ENCODE measurements at regions not wholly inside any gene's neighbourhood (a gene's known extent, or its start where the extent isn't known, plus 50 kb on each side); places are given as distances from the start of the nearest gene placed in this dataset.

DNA sequence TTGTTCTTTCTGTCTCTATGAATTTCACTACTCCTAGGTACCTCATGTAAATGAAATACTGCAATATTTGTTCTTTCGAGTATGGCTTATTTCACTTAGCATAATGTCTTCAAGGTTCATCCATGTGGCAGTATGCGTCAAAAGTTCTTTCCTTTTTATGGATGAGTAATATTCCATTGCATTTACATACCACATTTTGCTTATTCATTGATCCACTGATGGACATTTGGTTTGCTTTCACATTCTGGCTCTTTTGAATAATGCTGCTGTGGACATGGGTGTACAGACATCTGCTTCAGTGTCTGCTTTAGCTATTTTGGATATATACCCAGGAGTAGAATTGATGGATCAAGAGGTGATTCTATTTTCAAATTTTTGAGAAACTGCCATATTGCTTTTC, 144.2 kb upstream of the PAPPA start:
- Histone ChIP-seq H2AFZ (ENCODE audit: low read depth, low read length) (no peak overlapping the region), H3K4me3 (ENCODE audit: low read length) (no peak overlapping the region), H3K36me3 (ENCODE audit: insufficient read depth, low read length) (no peaks in the 10 kb centered on the region), H3K9me3 (ENCODE audit: low read length) (no peaks in the 10 kb centered on the region), H3K27me3 (ENCODE audit: insufficient read depth, low read length) (no peaks in the 10 kb centered on the region), H3K4me1 (ENCODE audit: insufficient read depth, low read length) (no peaks in the 10 kb centered on the region)

DNA sequence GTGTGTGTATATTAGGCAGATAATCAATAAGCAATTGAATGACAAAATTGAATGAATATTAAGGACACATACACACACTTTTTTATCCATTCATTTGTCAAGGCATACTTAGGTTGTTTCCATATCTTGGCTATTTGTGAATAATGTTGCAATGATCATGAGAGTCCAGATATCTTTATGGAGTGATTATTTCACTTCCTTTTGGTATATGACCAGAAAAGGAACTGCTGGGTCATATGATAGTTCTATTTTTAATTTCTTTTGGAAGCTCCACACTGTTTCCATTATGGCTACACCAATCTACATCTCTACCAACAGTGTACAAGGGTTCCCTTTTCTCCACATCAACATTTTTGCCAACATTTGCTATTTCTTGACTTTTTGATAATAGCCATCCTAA, 137.7 kb upstream of the PAPPA start:
- Histone ChIP-seq H3K4me1 (ENCODE audit: insufficient read depth, low read length) (no peaks in the 10 kb centered on the region), H3K36me3 (ENCODE audit: insufficient read depth, low read length) (no peaks in the 10 kb centered on the region), H3K27me3 (ENCODE audit: insufficient read depth, low read length) (no peaks in the 10 kb centered on the region), H3K9me3 (ENCODE audit: low read length) (no peaks in the 10 kb centered on the region), H2AFZ (ENCODE audit: low read depth, low read length) (no peak overlapping the region), H3K4me3 (ENCODE audit: low read length) (no peak overlapping the region)

DNA sequence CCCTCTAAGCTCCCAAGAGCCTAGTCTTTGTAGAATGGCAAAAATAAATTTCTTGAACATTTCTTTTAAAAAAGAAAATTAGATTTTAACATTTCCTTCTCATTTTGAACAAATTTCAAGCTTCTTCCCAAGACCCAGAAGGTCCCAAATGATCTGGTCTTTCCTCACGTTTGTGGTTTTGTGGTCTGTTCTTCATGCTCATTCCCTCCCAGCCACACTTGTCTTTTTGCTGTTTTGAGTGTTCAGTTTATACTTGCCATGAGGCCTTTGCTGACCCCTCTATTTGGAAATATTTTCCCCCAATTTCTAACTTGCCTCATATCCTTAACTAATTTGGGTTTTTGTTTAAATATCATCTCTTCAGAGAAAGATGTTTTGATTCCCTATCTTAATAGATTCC, 133.4 kb upstream of the PAPPA start:
- H3K36me3 ChIP-seq (ENCODE audit: insufficient read depth, low read length) = no peaks in the 10 kb centered on the region
- H2AFZ ChIP-seq (ENCODE audit: low read depth, low read length) = no peak overlapping the region
- no peak overlapping the region for H3K4me3 ChIP-seq (ENCODE audit: low read length)
- H3K4me1 ChIP-seq (ENCODE audit: insufficient read depth, low read length) = no peaks in the 10 kb centered on the region
- no peaks in the 10 kb centered on the region for H3K27me3 ChIP-seq (ENCODE audit: insufficient read depth, low read length)
- no peaks in the 10 kb centered on the region for H3K9me3 ChIP-seq (ENCODE audit: low read length)

DNA sequence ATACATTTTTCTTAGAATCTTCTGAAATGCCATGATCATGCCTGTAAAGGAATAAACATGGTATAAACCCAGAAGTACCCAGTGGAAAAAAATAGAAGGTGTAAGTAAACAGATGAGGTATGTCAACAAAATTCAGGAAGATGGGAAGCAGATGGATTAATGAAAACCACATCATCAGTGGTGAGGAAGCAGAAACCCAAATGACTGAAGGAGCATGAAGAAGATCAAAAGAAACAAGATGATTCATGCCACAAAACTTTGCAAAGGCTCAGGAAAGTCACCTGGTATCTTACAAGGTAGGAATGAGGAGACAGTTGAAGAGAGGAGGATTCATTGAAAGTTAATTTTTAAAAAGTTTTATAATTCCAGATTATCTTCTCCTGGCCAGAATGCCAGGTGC, 132.8 kb upstream of the PAPPA start:
- Histone ChIP-seq H3K36me3 (ENCODE audit: insufficient read depth, low read length) (no peaks in the 10 kb centered on the region), H3K4me1 (ENCODE audit: insufficient read depth, low read length) (no peaks in the 10 kb centered on the region), H3K9me3 (ENCODE audit: low read length) (no peaks in the 10 kb centered on the region), H3K27me3 (ENCODE audit: insufficient read depth, low read length) (no peaks in the 10 kb centered on the region), H3K4me3 (ENCODE audit: low read length) (no peak overlapping the region), H2AFZ (ENCODE audit: low read depth, low read length) (no peak overlapping the region)

DNA sequence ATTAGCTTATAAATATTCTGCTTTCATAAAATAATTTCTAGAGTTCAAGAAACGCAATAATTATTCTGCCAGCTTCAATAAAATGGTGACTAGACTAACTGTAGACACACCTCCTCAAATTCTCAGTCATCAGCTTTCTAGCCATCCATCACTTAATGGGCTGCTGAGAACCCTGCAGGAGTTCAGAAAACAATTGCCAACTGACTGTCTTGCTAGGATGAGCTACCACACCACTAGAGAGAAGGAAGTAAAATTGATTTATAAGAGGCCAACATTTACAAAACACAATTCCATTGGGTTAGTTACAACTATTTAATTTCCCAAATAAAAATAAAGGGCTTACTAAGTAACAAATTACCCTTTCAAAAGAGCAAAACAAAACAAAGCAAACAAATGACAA, 126.5 kb upstream of the PAPPA start:
- Histone ChIP-seq H3K9me3 (ENCODE audit: low read length) (no peaks in the 10 kb centered on the region), H3K4me3 (ENCODE audit: low read length) (no peak overlapping the region), H3K36me3 (ENCODE audit: insufficient read depth, low read length) (no peaks in the 10 kb centered on the region), H2AFZ (ENCODE audit: low read depth, low read length) (no peak overlapping the region), H3K27me3 (ENCODE audit: insufficient read depth, low read length) (no peaks in the 10 kb centered on the region), H3K4me1 (ENCODE audit: insufficient read depth, low read length) (no peaks in the 10 kb centered on the region)

DNA sequence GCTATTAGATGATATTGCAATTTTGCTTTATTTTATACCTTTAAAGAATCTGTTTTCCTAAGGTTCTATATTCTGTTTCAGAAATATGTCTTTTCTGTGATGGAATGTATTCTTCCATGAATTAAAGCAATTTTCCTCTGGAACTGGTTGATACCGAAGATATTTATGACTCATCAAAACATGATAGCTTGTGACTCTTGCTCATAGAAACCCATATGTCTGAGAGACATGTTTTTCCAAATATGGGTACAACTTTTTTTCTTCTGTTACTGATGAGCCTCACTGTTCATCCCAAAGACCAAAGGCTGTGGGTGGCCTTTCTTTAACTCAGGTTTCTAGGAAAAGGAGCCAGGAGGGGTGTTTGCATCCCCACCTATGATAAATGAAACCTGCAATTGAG, 126.1 kb upstream of the PAPPA start:
- Histone ChIP-seq H3K9me3 (ENCODE audit: low read length) (no peaks in the 10 kb centered on the region), H3K4me1 (ENCODE audit: insufficient read depth, low read length) (no peaks in the 10 kb centered on the region), H2AFZ (ENCODE audit: low read depth, low read length) (no peak overlapping the region), H3K36me3 (ENCODE audit: insufficient read depth, low read length) (no peaks in the 10 kb centered on the region), H3K4me3 (ENCODE audit: low read length) (no peak overlapping the region), H3K27me3 (ENCODE audit: insufficient read depth, low read length) (no peaks in the 10 kb centered on the region)

DNA sequence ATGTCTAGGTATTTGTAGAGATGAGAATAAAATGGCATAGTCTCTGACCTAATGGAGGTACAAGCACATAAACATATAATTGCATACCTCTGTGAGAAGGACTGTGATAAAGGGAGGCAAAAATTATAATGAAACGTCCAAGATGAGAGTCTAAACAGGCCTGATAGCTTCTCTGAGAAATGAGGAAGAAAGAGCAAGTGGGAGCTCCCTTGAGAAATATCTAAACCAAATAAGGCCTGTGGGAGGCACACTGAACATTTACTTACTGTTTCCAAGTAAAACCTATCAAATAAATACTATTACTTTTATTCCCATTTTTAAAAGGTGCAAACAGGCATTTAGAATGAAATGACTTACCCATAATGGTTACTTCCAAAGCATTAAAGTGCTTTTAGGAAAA, 125.6 kb upstream of the PAPPA start:
- Histone ChIP-seq H3K4me3 (ENCODE audit: low read length) (no peak overlapping the region), H3K9me3 (ENCODE audit: low read length) (no peaks in the 10 kb centered on the region), H2AFZ (ENCODE audit: low read depth, low read length) (no peak overlapping the region), H3K4me1 (ENCODE audit: insufficient read depth, low read length) (no peaks in the 10 kb centered on the region), H3K36me3 (ENCODE audit: insufficient read depth, low read length) (no peaks in the 10 kb centered on the region), H3K27me3 (ENCODE audit: insufficient read depth, low read length) (no peaks in the 10 kb centered on the region)

DNA sequence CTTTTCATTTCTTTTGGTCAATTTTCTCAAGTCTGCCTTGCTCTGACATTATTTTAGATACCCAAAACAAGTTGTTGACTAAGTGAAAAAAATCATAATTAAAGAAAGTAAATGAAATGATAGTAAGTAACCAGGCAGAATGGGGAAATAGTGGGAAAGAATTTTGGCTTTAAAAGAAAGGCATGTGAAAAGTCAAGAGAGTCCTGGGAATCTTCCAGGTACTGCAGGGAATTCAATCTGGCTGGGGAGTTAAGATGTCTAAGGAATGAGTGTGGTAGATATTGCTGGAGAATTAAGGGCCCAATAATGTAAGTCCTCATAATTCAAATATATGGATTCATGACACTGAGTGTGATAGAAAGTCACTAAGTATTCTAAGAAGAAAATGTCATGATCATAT, 123.1 kb upstream of the PAPPA start:
- Histone ChIP-seq H3K4me3 (ENCODE audit: low read length) (no peak overlapping the region), H3K9me3 (ENCODE audit: low read length) (no peaks in the 10 kb centered on the region), H3K4me1 (ENCODE audit: insufficient read depth, low read length) (no peaks in the 10 kb centered on the region), H3K27me3 (ENCODE audit: insufficient read depth, low read length) (no peaks in the 10 kb centered on the region), H3K36me3 (ENCODE audit: insufficient read depth, low read length) (no peaks in the 10 kb centered on the region), H2AFZ (ENCODE audit: low read depth, low read length) (no peak overlapping the region)

DNA sequence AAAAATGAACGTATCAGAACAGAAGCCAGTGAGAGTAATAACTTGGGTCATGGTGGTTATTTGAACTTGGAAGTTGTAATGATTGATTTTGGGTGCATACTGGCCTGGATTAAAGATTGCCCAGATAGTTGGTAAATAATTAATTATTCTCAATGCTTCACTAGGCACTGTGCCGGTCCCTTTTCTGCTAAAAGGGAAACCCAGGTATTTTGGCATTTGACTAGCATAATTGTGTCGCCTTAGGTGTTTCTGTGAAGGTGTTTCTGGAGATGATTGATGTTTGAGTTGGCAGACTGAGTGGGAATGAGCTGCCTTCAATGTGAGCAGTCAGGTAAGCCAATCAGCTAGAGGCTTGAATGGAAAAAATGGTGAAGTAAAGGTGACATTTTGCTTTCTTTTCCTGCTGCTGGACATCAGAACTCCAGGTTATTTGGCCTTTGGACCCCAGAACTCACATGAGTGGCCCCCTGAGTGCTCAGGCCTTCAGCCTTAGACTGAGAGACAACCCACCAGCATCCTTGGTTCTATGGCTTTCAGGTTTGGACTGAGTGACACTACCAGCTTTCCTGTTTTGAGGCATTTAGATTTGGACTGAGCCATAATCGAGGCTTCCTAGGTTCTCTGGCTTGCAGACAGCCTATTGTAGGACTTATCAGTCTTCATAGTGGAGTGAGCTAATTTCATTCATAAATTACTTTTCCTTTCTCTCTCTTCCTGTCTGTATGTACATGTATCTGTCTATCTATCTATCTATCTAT, 120.7 kb upstream of the PAPPA start:
- no peaks in the 10 kb centered on the region for H3K9me3 ChIP-seq (ENCODE audit: low read length)
- no peaks in the 10 kb centered on the region for H3K27me3 ChIP-seq (ENCODE audit: insufficient read depth, low read length)
- H3K4me1 ChIP-seq (ENCODE audit: insufficient read depth, low read length) = no peaks in the 10 kb centered on the region
- no peak overlapping the region for H2AFZ ChIP-seq (ENCODE audit: low read depth, low read length)
- H3K36me3 ChIP-seq (ENCODE audit: insufficient read depth, low read length) = no peaks in the 10 kb centered on the region
- H3K4me3 ChIP-seq (ENCODE audit: low read length) = no peak overlapping the region

DNA sequence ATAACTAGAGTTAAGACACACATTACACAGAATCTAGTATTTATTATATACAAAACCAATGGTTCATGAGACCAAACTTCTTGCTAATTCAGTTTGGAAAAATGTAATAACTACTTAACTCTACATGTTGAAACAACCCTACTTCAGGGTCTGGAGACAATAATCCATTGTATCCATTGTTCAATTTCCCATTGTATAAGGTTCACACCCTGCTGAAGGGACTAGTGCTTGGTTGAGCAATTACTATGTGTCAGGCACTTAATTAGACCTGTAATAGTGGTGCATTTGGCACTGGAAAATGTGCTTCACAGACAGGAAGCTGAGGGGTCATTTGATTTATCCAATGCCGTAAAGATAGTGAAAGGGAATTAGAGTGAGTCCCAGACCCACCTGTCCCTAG, 114.3 kb upstream of the PAPPA start:
- Histone ChIP-seq H3K27me3 (ENCODE audit: insufficient read depth, low read length) (peaks cover 5% of the 10 kb centered on the region), H2AFZ (ENCODE audit: low read depth, low read length) (no peak overlapping the region), H3K36me3 (ENCODE audit: insufficient read depth, low read length) (no peaks in the 10 kb centered on the region), H3K9me3 (ENCODE audit: low read length) (no peaks in the 10 kb centered on the region), H3K4me3 (ENCODE audit: low read length) (no peak overlapping the region), H3K4me1 (ENCODE audit: insufficient read depth, low read length) (no peaks in the 10 kb centered on the region)

DNA sequence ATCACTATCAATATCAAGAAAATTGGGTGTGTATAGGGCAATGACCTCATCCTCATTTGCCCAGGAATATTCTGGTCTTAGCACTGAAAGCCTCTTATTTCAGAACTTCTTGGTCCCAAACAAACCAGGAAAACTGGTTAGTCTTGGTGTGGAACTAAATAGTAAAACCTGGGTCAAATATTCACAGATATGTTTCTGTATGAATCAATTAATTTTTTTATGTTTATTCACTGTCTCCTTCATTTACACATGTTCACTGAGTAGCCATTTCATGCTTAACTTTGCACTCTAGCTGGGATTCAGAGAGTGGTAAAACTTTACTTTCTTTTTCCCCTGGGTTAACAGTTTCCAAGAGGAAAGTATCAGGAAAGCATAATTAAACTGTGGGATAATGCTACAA, 113.7 kb upstream of the PAPPA start:
- Histone ChIP-seq H3K36me3 (ENCODE audit: insufficient read depth, low read length) (no peaks in the 10 kb centered on the region), H3K9me3 (ENCODE audit: low read length) (no peaks in the 10 kb centered on the region), H3K4me1 (ENCODE audit: insufficient read depth, low read length) (no peaks in the 10 kb centered on the region), H2AFZ (ENCODE audit: low read depth, low read length) (no peak overlapping the region), H3K4me3 (ENCODE audit: low read length) (no peak overlapping the region), H3K27me3 (ENCODE audit: insufficient read depth, low read length) (peaks cover 5% of the 10 kb centered on the region)

DNA sequence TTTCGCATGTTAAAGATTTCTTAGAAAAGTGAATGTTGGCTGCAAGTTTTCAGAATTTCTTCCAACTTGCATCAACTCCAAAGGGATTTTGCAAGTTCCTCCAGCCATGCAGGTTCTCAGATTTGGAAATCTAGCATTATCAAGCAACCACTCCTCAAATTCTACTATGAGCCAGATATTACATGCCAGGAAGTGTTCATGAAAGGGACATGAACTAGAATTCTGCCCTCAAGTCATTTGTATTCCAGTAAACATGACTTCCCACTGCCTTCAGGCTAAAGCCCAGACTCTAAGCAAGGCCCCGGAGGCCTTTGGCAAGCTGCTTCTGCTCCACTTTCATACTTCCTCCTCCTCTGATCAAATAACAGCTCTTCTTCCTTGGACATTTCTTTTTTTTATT, 111.3 kb upstream of the PAPPA start:
- Histone ChIP-seq H2AFZ (ENCODE audit: low read depth, low read length) (no peak overlapping the region), H3K4me3 (ENCODE audit: low read length) (no peak overlapping the region), H3K27me3 (ENCODE audit: insufficient read depth, low read length) (peaks cover 5% of the 10 kb centered on the region), H3K9me3 (ENCODE audit: low read length) (no peaks in the 10 kb centered on the region), H3K36me3 (ENCODE audit: insufficient read depth, low read length) (no peaks in the 10 kb centered on the region), H3K4me1 (ENCODE audit: insufficient read depth, low read length) (no peaks in the 10 kb centered on the region)

DNA sequence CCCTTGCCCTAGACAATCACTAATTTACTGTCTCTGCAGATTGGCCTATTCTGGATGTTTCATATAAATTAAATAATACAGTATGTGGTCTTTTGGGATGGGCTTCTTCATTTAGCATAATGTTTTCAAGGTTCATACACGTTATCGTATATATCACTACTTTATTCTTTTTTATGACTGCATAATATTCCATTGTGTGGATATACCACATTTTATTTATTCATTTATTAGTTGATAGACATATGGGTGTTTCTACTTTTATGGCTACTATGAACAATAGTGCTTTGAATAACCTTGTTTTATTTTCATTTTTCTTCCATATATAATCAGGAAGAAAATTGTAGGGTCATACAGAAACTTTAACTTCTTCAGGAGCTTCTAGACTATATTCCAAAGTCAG, 108.5 kb upstream of the PAPPA start:
- Histone ChIP-seq H3K4me1 (ENCODE audit: insufficient read depth, low read length) (no peaks in the 10 kb centered on the region), H3K36me3 (ENCODE audit: insufficient read depth, low read length) (no peaks in the 10 kb centered on the region), H3K4me3 (ENCODE audit: low read length) (no peak overlapping the region), H2AFZ (ENCODE audit: low read depth, low read length) (no peak overlapping the region), H3K27me3 (ENCODE audit: insufficient read depth, low read length) (peaks cover 5% of the 10 kb centered on the region), H3K9me3 (ENCODE audit: low read length) (no peaks in the 10 kb centered on the region)

DNA sequence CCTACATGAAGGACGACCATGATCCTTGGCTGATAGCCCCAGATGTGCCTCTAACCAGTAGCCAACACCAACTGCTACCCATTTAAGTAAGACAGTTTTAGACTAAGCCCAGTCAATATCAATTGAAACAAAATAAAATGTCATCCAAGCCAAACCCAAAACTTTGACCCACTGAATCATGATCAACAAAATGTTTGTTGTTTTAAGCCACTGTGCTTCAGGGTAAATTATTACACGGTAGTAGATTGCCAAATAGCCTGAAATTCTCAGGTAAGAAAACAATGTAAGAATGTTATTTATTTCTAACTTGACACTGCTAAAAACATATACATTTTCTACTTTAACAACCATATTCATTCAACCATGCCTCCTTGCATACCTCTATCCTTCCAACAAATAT, 105.5 kb upstream of the PAPPA start:
- H3K4me3 ChIP-seq (ENCODE audit: low read length) = no peak overlapping the region

More for the DNA sequence above, 105.5 kb upstream of the PAPPA start:
- Histone ChIP-seq H3K27me3 (ENCODE audit: insufficient read depth, low read length) (no peaks in the 10 kb centered on the region), H3K9me3 (ENCODE audit: low read length) (no peaks in the 10 kb centered on the region), H2AFZ (ENCODE audit: low read depth, low read length) (no peak overlapping the region), H3K4me1 (ENCODE audit: insufficient read depth, low read length) (no peaks in the 10 kb centered on the region), H3K36me3 (ENCODE audit: insufficient read depth, low read length) (no peaks in the 10 kb centered on the region)

Data from neuron (in vitro differentiated cells).